ENCODE measurements at regions not wholly inside any gene's neighbourhood (a gene's known extent, or its start where the extent isn't known, plus 50 kb on each side); places are given as distances from the start of the nearest gene placed in this dataset.

- TF ChIP-seq, protein P1, sequence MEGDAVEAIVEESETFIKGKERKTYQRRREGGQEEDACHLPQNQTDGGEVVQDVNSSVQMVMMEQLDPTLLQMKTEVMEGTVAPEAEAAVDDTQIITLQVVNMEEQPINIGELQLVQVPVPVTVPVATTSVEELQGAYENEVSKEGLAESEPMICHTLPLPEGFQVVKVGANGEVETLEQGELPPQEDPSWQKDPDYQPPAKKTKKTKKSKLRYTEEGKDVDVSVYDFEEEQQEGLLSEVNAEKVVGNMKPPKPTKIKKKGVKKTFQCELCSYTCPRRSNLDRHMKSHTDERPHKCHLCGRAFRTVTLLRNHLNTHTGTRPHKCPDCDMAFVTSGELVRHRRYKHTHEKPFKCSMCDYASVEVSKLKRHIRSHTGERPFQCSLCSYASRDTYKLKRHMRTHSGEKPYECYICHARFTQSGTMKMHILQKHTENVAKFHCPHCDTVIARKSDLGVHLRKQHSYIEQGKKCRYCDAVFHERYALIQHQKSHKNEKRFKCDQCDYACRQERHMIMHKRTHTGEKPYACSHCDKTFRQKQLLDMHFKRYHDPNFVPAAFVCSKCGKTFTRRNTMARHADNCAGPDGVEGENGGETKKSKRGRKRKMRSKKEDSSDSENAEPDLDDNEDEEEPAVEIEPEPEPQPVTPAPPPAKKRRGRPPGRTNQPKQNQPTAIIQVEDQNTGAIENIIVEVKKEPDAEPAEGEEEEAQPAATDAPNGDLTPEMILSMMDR (IDR thresholded peaks at IDR 0.05), result no peak
- no peak for TF ChIP-seq EZH2 (IDR thresholded peaks at IDR 0.05; ENCODE audit: borderline replicate concordance, insufficient read depth, low read depth, low read length, poor library complexity, severe bottlenecking)
Observed at GRCh38 chr2:157024129-157024528, 233.4 kb upstream of the GALNT5 start.

All from B cell (primary cell).